ENCODE measurements at regions not wholly inside any gene's neighbourhood (a gene's known extent, or its start where the extent isn't known, plus 50 kb on each side); places are given as distances from the start of the nearest gene placed in this dataset.

DNA sequence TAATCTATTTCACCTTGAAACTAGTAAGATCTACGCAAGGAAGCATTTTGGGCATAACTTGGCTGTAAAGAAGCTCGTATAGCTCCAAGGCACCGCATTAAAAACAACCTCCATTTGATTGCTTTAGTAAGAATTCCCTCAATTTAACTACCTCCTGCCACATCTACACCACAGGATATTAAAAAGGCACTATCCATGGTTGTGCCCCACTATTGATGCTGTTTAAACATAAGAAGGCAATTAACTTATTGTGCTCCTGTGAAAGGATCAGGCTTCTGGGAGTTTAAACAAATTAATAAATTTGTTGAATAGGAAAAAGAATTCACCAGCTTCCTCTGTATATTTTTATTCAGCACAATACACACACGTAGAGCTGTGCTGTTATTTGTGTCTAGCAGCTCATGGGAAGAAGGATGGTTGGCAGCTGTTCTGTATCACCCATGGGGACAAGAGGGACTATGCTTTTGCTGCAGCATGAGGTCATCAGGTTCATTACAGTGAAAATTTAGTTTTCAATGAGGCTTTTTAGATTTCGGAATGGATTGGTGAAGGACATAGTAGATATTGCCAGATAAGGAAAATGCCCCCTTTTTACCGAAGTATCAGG, 513.3 kb downstream of the HAO1 start:
- Mint-ChIP-seq H3K4me1 (no peaks in the 10 kb centered on the region), H3K36me3 (no peaks in the 10 kb centered on the region), H3K27me3 (no peaks in the 10 kb centered on the region), H3K4me3 (no peak overlapping the region), H3K27ac (peak overlapping the region in 1 of 7 donors; percentile 3), H3K9me3 (peaks cover 0 to 9% (median 2%) of the 10 kb centered on the region in 8 donors)
- ChIA-PET POLR2A (ENCODE audit: partially characterized antibody) (no interaction called here), CTCF (ENCODE audit: partially characterized antibody) (no interaction called here)
- H3K4me1 ChIP-seq (ENCODE audit: insufficient read depth, low read length) = no peaks in the 10 kb centered on the region
- no peaks in the 10 kb centered on the region for H3K36me3 ChIP-seq (ENCODE audit: insufficient read depth, low read length)
- H3K27ac ChIP-seq (ENCODE audit: low read depth, low read length) = no peak overlapping the region
- H3K4me3 ChIP-seq (ENCODE audit: low read length in 2 of 2) = no peak overlapping the region
- intact Hi-C loops (cut with micrococcal nuclease) = no loop called here
- H3K9me3 ChIP-seq (ENCODE audit: control insufficient read depth in 1 of 2, low read length in 2 of 2) = no peaks in the 10 kb centered on the region
- DNase-seq = no peak
- no peaks in the 10 kb centered on the region for H3K27me3 ChIP-seq (ENCODE audit: insufficient read depth, low read length)

DNA sequence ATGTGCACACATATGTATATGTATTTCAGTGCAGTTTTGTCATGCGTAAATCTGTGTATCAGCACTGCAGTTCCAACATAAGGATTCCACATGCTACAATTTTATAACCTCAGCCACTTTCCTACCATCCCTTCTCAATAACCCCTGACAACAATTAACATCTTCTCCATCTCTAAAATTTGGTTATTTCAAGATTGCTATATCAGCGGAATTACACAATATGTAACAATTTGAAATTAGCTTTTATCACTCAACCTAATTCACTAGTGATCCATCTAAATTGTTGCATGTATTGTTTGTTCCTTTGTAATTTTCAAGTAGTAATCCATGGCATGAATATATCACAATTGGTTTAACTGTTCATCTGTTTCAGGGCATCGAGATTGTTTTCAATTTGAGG, 511.3 kb downstream of the HAO1 start:
- ChIA-PET CTCF (ENCODE audit: partially characterized antibody) (no interaction called here), POLR2A (ENCODE audit: partially characterized antibody) (no interaction called here)
- Mint-ChIP-seq H3K27me3 (no peaks in the 10 kb centered on the region), H3K27ac (no peak overlapping the region), H3K4me1 (no peaks in the 10 kb centered on the region), H3K9me3 (peaks cover 0 to 9% (median under 1%) of the 10 kb centered on the region in 8 donors), H3K4me3 (no peak overlapping the region), H3K36me3 (no peaks in the 10 kb centered on the region)
- intact Hi-C loops (cut with micrococcal nuclease) = no loop called here
- DNase-seq = no peak
- H3K36me3 ChIP-seq (ENCODE audit: insufficient read depth, low read length) = no peaks in the 10 kb centered on the region
- no peaks in the 10 kb centered on the region for H3K9me3 ChIP-seq (ENCODE audit: control insufficient read depth in 1 of 2, low read length in 2 of 2)
- H3K27me3 ChIP-seq (ENCODE audit: insufficient read depth, low read length) = no peaks in the 10 kb centered on the region
- H3K27ac ChIP-seq (ENCODE audit: low read depth, low read length) = no peak overlapping the region
- H3K4me1 ChIP-seq (ENCODE audit: insufficient read depth, low read length) = no peaks in the 10 kb centered on the region
- no peak overlapping the region for H3K4me3 ChIP-seq (ENCODE audit: low read length in 2 of 2)

DNA sequence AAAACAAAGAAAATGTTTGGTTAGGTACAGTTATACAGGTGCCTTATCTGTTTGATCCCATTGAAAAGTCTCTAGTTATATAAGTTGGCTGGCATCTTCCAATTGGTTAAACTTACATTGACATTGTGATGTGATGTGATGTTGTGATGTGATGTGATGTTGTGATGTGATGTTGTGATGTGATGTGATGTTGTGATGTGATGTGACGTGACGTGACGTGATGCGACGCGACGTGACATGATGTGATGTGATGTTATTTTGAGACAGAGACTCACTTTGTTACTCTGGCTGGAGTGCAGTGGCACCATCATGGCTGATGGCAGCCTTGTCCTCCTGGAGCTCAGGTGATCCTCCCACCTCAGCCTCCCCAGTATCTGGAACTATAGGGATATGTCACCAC, 507.6 kb downstream of the HAO1 start:
- Histone ChIP-seq H3K27ac (ENCODE audit: low read depth, low read length) (no peak overlapping the region), H3K4me3 (ENCODE audit: low read length in 2 of 2) (no peak overlapping the region), H3K9me3 (ENCODE audit: control insufficient read depth in 1 of 2, low read length in 2 of 2) (no peaks in the 10 kb centered on the region), H3K4me1 (ENCODE audit: insufficient read depth, low read length) (no peaks in the 10 kb centered on the region), H3K36me3 (ENCODE audit: insufficient read depth, low read length) (no peaks in the 10 kb centered on the region), H3K27me3 (ENCODE audit: insufficient read depth, low read length) (no peaks in the 10 kb centered on the region)
- H3K9me3 Mint-ChIP-seq = peaks cover 0 to 11% (median 4%) of the 10 kb centered on the region in 8 donors
- no peak for DNase-seq
- H3K27me3 Mint-ChIP-seq = no peaks in the 10 kb centered on the region
- H3K4me1 Mint-ChIP-seq = no peaks in the 10 kb centered on the region
- H3K4me3 Mint-ChIP-seq = no peak overlapping the region
- intact Hi-C loops (cut with micrococcal nuclease) = no loop called here
- ChIA-PET POLR2A (ENCODE audit: partially characterized antibody) (no interaction called here), CTCF (ENCODE audit: partially characterized antibody) (no interaction called here)
- no peak overlapping the region for H3K27ac Mint-ChIP-seq
- H3K36me3 Mint-ChIP-seq = no peaks in the 10 kb centered on the region

DNA sequence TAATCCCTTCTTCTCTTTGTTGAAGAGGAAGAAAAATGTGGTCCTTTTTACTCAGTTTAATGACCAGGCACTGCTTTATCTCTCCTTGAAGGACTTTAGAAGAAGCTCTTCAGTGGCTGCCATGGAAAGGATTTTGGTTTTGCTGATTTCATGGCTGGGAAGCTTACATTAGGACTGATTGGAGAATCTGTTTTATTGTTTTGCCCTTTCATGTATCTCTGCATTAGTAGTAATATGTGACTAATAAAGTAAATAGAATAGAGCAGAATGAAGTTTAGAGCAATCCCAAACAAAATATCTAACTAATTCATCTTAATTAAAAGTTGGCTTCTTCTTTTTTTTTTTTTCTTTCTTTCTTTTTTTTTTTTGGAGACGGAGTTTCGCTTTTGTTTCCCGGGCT, 502.9 kb downstream of the HAO1 start:
- no peak overlapping the region for H3K4me3 ChIP-seq (ENCODE audit: low read length in 2 of 2)
- intact Hi-C loops (cut with micrococcal nuclease) = no loop called here
- no peaks in the 10 kb centered on the region for H3K36me3 ChIP-seq (ENCODE audit: insufficient read depth, low read length)
- no peaks in the 10 kb centered on the region for H3K27me3 ChIP-seq (ENCODE audit: insufficient read depth, low read length)
- H3K27me3 Mint-ChIP-seq = no peaks in the 10 kb centered on the region
- H3K27ac ChIP-seq (ENCODE audit: low read depth, low read length) = no peak overlapping the region
- no peaks in the 10 kb centered on the region for H3K9me3 ChIP-seq (ENCODE audit: control insufficient read depth in 1 of 2, low read length in 2 of 2)
- peaks cover 2 to 8% (median 5%) of the 10 kb centered on the region in 8 donors for H3K9me3 Mint-ChIP-seq
- CTCF ChIA-PET (ENCODE audit: partially characterized antibody) = no interaction called here
- H3K36me3 Mint-ChIP-seq = no peaks in the 10 kb centered on the region
- no peak overlapping the region for H3K4me3 Mint-ChIP-seq
- H3K27ac Mint-ChIP-seq = no peak overlapping the region
- H3K4me1 Mint-ChIP-seq = no peaks in the 10 kb centered on the region
- DNase-seq = no peak
- POLR2A ChIA-PET (ENCODE audit: partially characterized antibody) = no interaction called here
- H3K4me1 ChIP-seq (ENCODE audit: insufficient read depth, low read length) = no peaks in the 10 kb centered on the region

DNA sequence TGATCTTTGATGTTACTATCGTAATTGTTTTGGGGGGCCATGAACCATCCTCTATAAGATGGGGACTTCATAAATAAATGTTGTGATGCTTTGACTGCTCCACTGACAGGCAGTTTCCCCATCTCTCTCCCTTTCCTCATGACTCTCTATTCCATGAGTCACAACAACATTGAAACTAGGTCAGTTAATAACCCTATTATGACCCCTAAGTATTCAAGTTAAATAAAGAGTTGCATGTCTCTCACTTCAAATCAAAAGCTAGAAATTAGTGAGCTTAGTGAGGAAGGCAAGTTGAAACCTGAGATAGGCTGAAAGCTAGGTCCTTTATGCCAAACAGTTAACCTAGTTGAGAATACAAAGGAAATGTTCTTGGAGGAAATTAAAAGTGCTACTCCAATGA, 491.0 kb downstream of the HAO1 start:
- H3K27ac Mint-ChIP-seq = no peak overlapping the region
- H3K4me1 ChIP-seq (ENCODE audit: insufficient read depth, low read length) = no peaks in the 10 kb centered on the region
- no peaks in the 10 kb centered on the region for H3K36me3 ChIP-seq (ENCODE audit: insufficient read depth, low read length)
- H3K27me3 Mint-ChIP-seq = no peaks in the 10 kb centered on the region
- CTCF ChIA-PET (ENCODE audit: partially characterized antibody) = no interaction called here
- H3K9me3 ChIP-seq (ENCODE audit: control insufficient read depth in 1 of 2, low read length in 2 of 2) = no peaks in the 10 kb centered on the region
- intact Hi-C loops (cut with micrococcal nuclease) = no loop called here
- H3K27me3 ChIP-seq (ENCODE audit: insufficient read depth, low read length) = no peaks in the 10 kb centered on the region
- no peaks in the 10 kb centered on the region for H3K4me1 Mint-ChIP-seq
- no peak overlapping the region for H3K4me3 ChIP-seq (ENCODE audit: low read length in 2 of 2)
- POLR2A ChIA-PET (ENCODE audit: partially characterized antibody) = no interaction called here
- no peak overlapping the region for H3K27ac ChIP-seq (ENCODE audit: low read depth, low read length)
- peaks cover 0 to 14% (median 5%) of the 10 kb centered on the region in 8 donors for H3K9me3 Mint-ChIP-seq
- H3K36me3 Mint-ChIP-seq = no peaks in the 10 kb centered on the region
- no peak overlapping the region for H3K4me3 Mint-ChIP-seq
- DNase-seq = no peak

DNA sequence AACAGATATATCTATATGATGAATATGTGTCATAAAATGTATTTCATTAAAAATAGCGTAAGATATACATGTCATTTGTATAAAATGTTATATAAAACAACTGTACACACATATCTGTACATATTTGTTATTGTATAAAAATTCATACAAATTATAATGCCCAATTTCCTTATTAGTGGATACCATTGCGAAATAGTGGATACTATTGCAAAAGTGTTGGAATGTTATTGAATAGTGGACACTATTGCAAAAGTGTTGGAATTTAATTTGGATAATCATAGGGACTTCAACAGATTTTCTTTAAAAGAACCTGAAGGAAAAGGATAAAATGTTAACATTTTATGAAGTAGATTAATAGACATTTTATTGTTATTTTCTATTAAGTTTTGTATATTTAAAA, 487.4 kb downstream of the HAO1 start:
- H3K27me3 Mint-ChIP-seq = no peaks in the 10 kb centered on the region
- H3K4me1 ChIP-seq (ENCODE audit: insufficient read depth, low read length) = no peaks in the 10 kb centered on the region
- no peak overlapping the region for H3K27ac ChIP-seq (ENCODE audit: low read depth, low read length)
- no peaks in the 10 kb centered on the region for H3K36me3 ChIP-seq (ENCODE audit: insufficient read depth, low read length)
- no peaks in the 10 kb centered on the region for H3K4me1 Mint-ChIP-seq
- H3K9me3 Mint-ChIP-seq = peaks cover 0 to 16% (median 6%) of the 10 kb centered on the region in 8 donors
- no peak overlapping the region for H3K4me3 Mint-ChIP-seq
- H3K27me3 ChIP-seq (ENCODE audit: insufficient read depth, low read length) = no peaks in the 10 kb centered on the region
- ChIA-PET CTCF (ENCODE audit: partially characterized antibody) (no interaction called here), POLR2A (ENCODE audit: partially characterized antibody) (no interaction called here)
- DNase-seq = no peak
- no peak overlapping the region for H3K4me3 ChIP-seq (ENCODE audit: low read length in 2 of 2)
- no peaks in the 10 kb centered on the region for H3K36me3 Mint-ChIP-seq
- no peak overlapping the region for H3K27ac Mint-ChIP-seq
- no peaks in the 10 kb centered on the region for H3K9me3 ChIP-seq (ENCODE audit: control insufficient read depth in 1 of 2, low read length in 2 of 2)
- intact Hi-C loops (cut with micrococcal nuclease) = no loop called here

DNA sequence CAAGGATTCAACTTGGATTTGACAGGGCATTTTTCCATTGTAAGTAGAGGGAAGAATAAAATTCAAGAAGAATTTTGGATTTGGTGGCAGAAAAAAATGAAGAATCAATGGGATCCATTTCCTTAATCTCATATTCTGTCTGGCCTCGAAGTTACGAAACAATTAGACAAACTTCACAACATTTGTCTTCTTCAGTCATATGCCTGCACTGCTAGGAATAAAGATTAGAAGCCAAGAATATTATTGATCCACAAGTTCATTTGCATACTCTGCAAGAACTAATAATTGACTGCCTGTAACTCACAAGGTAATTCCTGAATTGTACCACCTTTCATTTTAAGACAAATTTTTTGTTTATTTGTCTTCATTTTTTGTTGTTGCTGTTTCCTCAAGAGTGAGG, 486.2 kb downstream of the HAO1 start:
- POLR2A ChIA-PET (ENCODE audit: partially characterized antibody) = no interaction called here
- H3K4me1 Mint-ChIP-seq = no peaks in the 10 kb centered on the region
- no peak for DNase-seq
- CTCF ChIA-PET (ENCODE audit: partially characterized antibody) = no interaction called here
- H3K4me3 Mint-ChIP-seq = no peak overlapping the region
- Histone ChIP-seq H3K4me3 (ENCODE audit: low read length in 2 of 2) (no peak overlapping the region), H3K9me3 (ENCODE audit: control insufficient read depth in 1 of 2, low read length in 2 of 2) (no peaks in the 10 kb centered on the region), H3K27me3 (ENCODE audit: insufficient read depth, low read length) (no peaks in the 10 kb centered on the region), H3K27ac (ENCODE audit: low read depth, low read length) (no peak overlapping the region), H3K36me3 (ENCODE audit: insufficient read depth, low read length) (no peaks in the 10 kb centered on the region), H3K4me1 (ENCODE audit: insufficient read depth, low read length) (no peaks in the 10 kb centered on the region)
- H3K27ac Mint-ChIP-seq = no peak overlapping the region
- intact Hi-C loops (cut with micrococcal nuclease) = no loop called here
- H3K9me3 Mint-ChIP-seq = peaks cover 0 to 18% (median 7%) of the 10 kb centered on the region in 8 donors
- H3K36me3 Mint-ChIP-seq = no peaks in the 10 kb centered on the region
- H3K27me3 Mint-ChIP-seq = no peaks in the 10 kb centered on the region

DNA sequence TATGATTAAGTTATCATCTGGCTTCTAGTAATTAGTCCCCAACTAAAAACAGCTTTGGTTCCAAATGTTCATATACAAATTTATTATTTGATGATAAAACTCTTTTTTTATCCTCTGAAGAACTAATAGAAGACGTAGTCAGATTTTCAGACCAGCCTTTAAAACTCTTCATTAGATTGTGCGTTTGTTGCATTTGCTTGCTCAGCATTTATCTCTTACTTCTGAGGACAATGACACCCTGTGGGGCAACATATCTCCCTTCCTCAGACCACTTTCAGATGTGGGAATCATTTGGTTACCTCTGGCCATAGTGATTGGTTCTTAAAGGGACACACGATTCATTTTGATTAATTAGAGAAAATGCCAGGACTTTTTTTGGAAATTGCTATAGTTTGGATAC, 481.8 kb downstream of the HAO1 start:
- Mint-ChIP-seq H3K27ac (no peak overlapping the region), H3K4me3 (no peak overlapping the region), H3K36me3 (no peaks in the 10 kb centered on the region), H3K4me1 (no peaks in the 10 kb centered on the region), H3K9me3 (peaks cover 0 to 16% (median 6%) of the 10 kb centered on the region in 8 donors), H3K27me3 (no peaks in the 10 kb centered on the region)
- CTCF ChIA-PET (ENCODE audit: partially characterized antibody) = no interaction called here
- no peaks in the 10 kb centered on the region for H3K36me3 ChIP-seq (ENCODE audit: insufficient read depth, low read length)
- H3K4me1 ChIP-seq (ENCODE audit: insufficient read depth, low read length) = no peaks in the 10 kb centered on the region
- intact Hi-C loops (cut with micrococcal nuclease) = no loop called here
- DNase-seq = no peak
- no peak overlapping the region for H3K4me3 ChIP-seq (ENCODE audit: low read length in 2 of 2)
- H3K27ac ChIP-seq (ENCODE audit: low read depth, low read length) = no peak overlapping the region
- POLR2A ChIA-PET (ENCODE audit: partially characterized antibody) = no interaction called here
- H3K27me3 ChIP-seq (ENCODE audit: insufficient read depth, low read length) = no peaks in the 10 kb centered on the region
- no peaks in the 10 kb centered on the region for H3K9me3 ChIP-seq (ENCODE audit: control insufficient read depth in 1 of 2, low read length in 2 of 2)
